G401.6 (cell line): ENCODE measurements at regions not wholly inside any gene's neighbourhood (a gene's known extent, or its start where the extent isn't known, plus 50 kb on each side); places are given as distances from the start of the nearest gene placed in this dataset.
A peak's percentile ranks its signal among the peaks of the same experiment; 100 is the strongest.

Source experiments
- FAIRE-seq: peaks from 2 replicates; lab custom pipeline; 2012; peaks lifted over from hg19 to GRCh38; lab: Jason Lieb, UNC

- FAIRE-seq: no peak
These were observed 70.2 kb downstream of the RND3 start for GRCh38 chr2:150417278-150417677.

DNA sequence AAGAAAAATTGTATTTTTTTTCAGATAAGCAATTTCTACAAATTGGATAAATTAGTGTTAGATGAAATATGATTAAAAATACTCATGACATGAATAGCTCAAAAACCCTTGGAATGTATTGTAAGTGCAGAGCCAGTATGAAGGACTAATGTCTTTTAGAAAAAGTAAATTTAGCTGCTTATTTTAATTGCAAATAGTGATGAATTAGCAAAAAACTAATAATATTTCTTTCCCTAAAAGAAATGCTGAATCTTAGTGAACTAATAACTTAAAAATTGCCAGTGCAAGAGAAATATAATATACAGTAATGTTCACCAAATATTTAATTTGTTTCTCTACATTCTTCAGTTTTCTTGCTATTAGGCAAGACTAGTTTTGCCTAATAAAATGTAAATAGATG is 72.4 kb downstream of the RND3 start:
- peak; percentile 70 for FAIRE-seq

DNA sequence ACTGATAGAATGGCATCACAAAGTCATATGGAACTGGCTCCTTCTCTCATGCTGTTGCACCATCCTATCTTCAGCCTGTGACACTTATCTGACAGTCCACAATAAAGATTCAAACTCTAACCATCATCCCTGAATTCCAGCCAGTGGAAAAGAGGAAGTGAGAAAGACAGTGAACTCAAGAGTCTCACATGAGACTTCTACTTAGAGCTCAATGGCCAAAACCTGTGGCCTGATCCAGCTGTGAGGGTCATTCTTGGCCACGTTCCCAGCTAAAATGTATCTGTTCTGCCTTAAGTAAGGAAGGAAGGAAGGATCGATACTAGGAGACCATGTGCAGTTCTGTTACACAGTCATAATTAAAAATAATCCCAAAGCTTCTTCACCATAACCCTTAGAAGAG is 73.6 kb downstream of the RND3 start:
- no peak for FAIRE-seq

- no peak for FAIRE-seq
These were observed 74.1 kb downstream of the RND3 start for GRCh38 chr2:150413366-150413765.

GRCh38 chr2:150410809-150411208 is 76.7 kb downstream of the RND3 start:
- peak; percentile 97 for FAIRE-seq

GRCh38 chr2:150409196-150409595 is 78.3 kb downstream of the RND3 start:
- FAIRE-seq: no peak

- FAIRE-seq: no peak
These were observed 83.3 kb downstream of the RND3 start for GRCh38 chr2:150404147-150404546.

GRCh38 chr2:150403457-150403856 is 84.0 kb downstream of the RND3 start:
- peak; percentile 62 for FAIRE-seq

DNA sequence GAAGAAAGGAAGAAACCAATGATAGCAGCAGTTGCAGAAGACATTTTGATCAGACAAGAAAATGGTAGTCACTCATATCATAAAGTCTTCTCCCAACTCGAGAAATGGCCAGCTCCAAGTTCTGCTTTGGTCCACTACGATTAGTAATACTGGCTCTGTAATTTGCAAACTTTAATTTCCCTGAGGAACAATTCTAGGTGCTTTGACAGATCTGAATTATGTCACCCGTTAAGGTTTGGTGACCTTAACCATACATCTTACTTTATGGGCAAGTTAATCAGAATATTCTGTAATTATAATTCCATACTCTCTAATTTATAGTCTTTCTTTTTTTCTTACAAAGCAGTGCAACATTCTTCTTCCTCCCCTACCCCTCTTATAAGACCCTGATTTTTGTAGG is 84.5 kb downstream of the RND3 start:
- FAIRE-seq: no peak

DNA sequence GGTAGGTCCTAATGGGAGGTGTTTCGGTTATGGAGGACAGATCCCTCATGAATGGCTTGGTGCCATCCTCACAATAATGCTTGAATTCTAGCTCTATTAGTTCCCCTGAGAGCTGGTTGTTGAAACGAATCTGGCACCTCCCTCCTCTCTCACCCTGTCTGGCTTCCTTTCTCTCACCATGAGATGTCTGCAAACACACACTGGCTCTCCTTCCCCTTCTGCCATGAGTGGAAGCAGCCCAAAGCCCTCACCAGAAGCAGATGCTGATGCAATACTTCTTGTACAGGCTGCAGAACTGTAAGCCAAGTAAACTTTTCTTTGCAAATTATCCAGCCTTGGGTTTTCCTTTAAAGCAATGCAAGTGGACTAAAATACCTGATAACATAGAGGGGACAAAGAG is 86.6 kb downstream of the RND3 start:
- no peak for FAIRE-seq

- FAIRE-seq: no peak
These were observed 94.9 kb downstream of the RND3 start for GRCh38 chr2:150392614-150393013.

DNA sequence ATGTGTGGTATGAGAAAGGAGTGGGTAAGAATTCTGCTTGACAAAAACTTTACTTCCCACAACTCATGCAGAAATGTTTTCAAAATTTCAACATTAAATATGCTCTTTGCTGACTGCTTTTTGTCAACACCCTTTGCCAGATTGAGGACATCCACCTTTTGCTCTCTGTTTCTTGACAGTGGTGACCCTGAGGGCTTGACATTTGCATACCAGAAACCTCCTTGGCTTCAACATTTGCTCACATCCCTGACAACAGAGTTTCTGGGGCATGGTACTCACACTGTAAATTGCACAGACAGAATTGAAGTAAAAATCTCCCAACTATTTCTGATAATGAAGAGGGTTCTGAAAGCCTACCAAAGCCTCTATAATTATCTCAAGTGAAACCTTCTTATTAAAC is 95.7 kb downstream of the RND3 start:
- no peak for FAIRE-seq

- no peak for FAIRE-seq
These were observed 98.0 kb downstream of the RND3 start for GRCh38 chr2:150389447-150389846.

GRCh38 chr2:150388289-150388625 is 99.2 kb downstream of the RND3 start:
- no peak for FAIRE-seq

- no peak for FAIRE-seq
These were observed 99.7 kb downstream of the RND3 start for GRCh38 chr2:150387586-150388288.

GRCh38 chr2:150385211-150385610 is 102.3 kb downstream of the RND3 start:
- FAIRE-seq: no peak

GRCh38 chr2:150383587-150383986 is 103.9 kb downstream of the RND3 start:
- FAIRE-seq: no peak

DNA sequence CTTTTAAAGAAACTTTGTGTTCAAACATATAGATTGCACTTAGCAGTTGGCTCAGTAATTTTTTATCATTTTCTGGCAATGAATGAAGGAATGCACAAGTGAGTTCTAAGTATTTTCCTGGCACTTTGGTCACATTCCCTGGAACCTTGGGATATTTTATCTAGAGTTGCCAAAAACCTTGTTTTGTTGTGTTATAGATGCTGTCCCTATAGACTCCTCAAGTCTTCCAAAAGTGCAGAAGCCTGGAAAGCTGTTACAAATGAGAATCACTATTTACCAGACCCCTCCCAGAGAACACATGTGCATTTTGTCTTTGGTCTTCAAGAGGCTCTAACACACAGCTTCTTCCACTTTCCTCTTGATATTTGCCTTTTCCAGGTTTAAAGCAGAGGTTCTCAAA is 108.3 kb downstream of the RND3 start:
- no peak for FAIRE-seq

- FAIRE-seq: no peak
These were observed 108.8 kb downstream of the RND3 start for GRCh38 chr2:150378686-150379085.

GRCh38 chr2:150376553-150377335 is 110.7 kb downstream of the RND3 start:
- FAIRE-seq: no peak

DNA sequence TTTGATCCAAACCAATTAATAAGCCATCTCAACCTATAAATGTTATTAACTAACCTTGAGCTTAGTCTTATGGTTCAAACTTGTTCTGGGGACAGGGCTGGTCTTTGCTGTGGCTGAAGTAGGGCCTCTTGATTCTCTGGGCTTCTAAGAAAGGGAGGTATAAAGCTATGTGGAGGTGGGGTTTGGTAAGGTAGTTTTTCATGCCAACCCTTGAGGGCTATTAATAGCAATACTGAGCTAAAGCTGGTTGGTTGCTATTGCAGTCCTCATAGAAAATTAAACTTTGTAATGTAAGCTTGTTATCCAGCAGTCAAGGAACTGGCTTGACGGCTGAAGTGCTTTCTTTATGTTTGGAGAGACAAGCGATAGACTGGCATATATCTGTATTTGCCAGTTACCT is 112.1 kb downstream of the RND3 start:
- FAIRE-seq: no peak

GRCh38 chr2:150374492-150374891 is 113.0 kb downstream of the RND3 start:
- FAIRE-seq: no peak

DNA sequence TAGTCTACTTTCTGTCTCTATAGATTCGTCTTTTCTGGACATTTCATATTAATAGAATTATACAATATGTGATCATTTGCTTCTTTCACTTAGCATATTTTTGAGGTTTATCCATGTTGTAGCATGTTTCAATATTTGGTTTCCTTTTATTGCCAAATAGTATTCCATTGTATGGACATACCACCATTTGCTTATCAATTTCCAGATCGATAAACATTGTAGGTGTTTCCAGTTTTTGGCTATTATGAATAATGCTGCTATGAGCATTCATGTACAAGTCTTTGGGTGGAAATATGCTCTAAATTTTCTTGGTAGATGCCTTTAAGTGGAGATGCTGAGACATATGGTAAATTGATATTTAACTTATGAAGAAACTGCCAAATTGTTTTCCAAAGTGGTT is 114.1 kb downstream of the RND3 start:
- no peak for FAIRE-seq
